Upper lobe of right lung (tissue), 1 donor: ENCODE measurements at regions not wholly inside any gene's neighbourhood (a gene's known extent, or its start where the extent isn't known, plus 50 kb on each side); places are given as distances from the start of the nearest gene placed in this dataset.

Experiments
- ATAC-seq: fragments of 200-7000 bp; cut with Tn5 transposase; one replicate; pipeline ENCODE4 v1.9.1; 2020; ENCODE audit warnings: mild to moderate bottlenecking, moderate library complexity
- DNase-seq: peaks from one replicate; pipeline ENCODE4 v3.0.0-alpha.2; 2020
- H3K27ac ChIP-seq: fragments of 200-600 bp; one replicate; pipeline ENCODE4 v1.8.0; 2022
- H3K27me3 ChIP-seq: fragments of 200-600 bp; one replicate; pipeline ENCODE4 v1.8.0; 2022; ENCODE audit warnings: mild to moderate bottlenecking
- H3K36me3 ChIP-seq: fragments of 200-600 bp; one replicate; pipeline ENCODE4 v1.8.0; 2022
- H3K4me1 ChIP-seq: fragments of 200-600 bp; one replicate; pipeline ENCODE4 v1.8.0; 2022
- H3K4me3 ChIP-seq: fragments of 200-600 bp; one replicate; pipeline ENCODE4 v1.8.0; 2022; ENCODE audit warnings: mild to moderate bottlenecking
- H3K9me3 ChIP-seq: fragments of 200-600 bp; one replicate; pipeline ENCODE4 v1.8.0; 2022
- CTCF ChIP-seq: fragments of 200-600 bp; IDR thresholded peaks from one replicate; pipeline ENCODE4 v1.8.0; 2022; ENCODE audit warnings: antibody characterized with exemption
- intact Hi-C: fragments of 100-400 bp; cut with DNase I; formaldehyde crosslinking; loops from one replicate; pipeline ENCODE4 v1.11.0; 2022
- donor health status: DM: no; HTN: yes; CAD: no; lungs with severe emphysema.

- Histone ChIP-seq H3K27ac (no peak overlapping the region), H3K36me3 (no peaks in the 10 kb centered on the region), H3K4me3 (no peak overlapping the region), H3K4me1 (no peaks in the 10 kb centered on the region), H3K27me3 (no peaks in the 10 kb centered on the region), H3K9me3 (no peaks in the 10 kb centered on the region)
- TF ChIP-seq CTCF = peak; percentile 51
- intact Hi-C loops = loop anchor here (5.0 kb wide), 1 partner anchor 229 kb away; no protein-coding TSS in a partner anchor
- DNase-seq (no peak), ATAC-seq (no peak)
Measured at GRCh38 chr1:68346188-68346808, 103.5 kb downstream of the RPE65 start.

GRCh38 chr1:68344208-68344607, 105.5 kb downstream of the RPE65 start:
- no peak for DNase-seq
- intact Hi-C loops = no loop called here
- no peaks in the 10 kb centered on the region for H3K4me1 ChIP-seq
- no peak for TF ChIP-seq CTCF
- H3K9me3 ChIP-seq = no peaks in the 10 kb centered on the region
- H3K36me3 ChIP-seq = no peaks in the 10 kb centered on the region
- no peaks in the 10 kb centered on the region for H3K27me3 ChIP-seq
- peak; percentile 45 for ATAC-seq
- H3K27ac ChIP-seq = no peak overlapping the region
- no peak overlapping the region for H3K4me3 ChIP-seq

GRCh38 chr1:68340951-68341350, 108.6 kb upstream of the WLS start:
- DNase-seq (no peak), ATAC-seq (no peak)
- intact Hi-C loops = no loop called here
- H3K9me3 ChIP-seq = no peaks in the 10 kb centered on the region
- no peaks in the 10 kb centered on the region for H3K27me3 ChIP-seq
- no peaks in the 10 kb centered on the region for H3K36me3 ChIP-seq
- no peaks in the 10 kb centered on the region for H3K4me1 ChIP-seq
- TF ChIP-seq CTCF = no peak
- H3K4me3 ChIP-seq = no peak overlapping the region
- H3K27ac ChIP-seq = no peak overlapping the region

- Histone ChIP-seq H3K4me1 (no peaks in the 10 kb centered on the region), H3K27ac (no peak overlapping the region), H3K9me3 (no peaks in the 10 kb centered on the region), H3K36me3 (no peaks in the 10 kb centered on the region), H3K27me3 (no peaks in the 10 kb centered on the region), H3K4me3 (no peak overlapping the region)
- ATAC-seq (peak; percentile 70), DNase-seq (no peak)
- TF ChIP-seq CTCF = no peak
- intact Hi-C loops = no loop called here
Measured at GRCh38 chr1:68339505-68339904, 107.2 kb upstream of the WLS start.

GRCh38 chr1:68338081-68338480, 105.8 kb upstream of the WLS start:
- no peaks in the 10 kb centered on the region for H3K9me3 ChIP-seq
- intact Hi-C loops = no loop called here
- DNase-seq (no peak), ATAC-seq (peak; percentile 81)
- no peak for TF ChIP-seq CTCF
- no peaks in the 10 kb centered on the region for H3K36me3 ChIP-seq
- no peak overlapping the region for H3K27ac ChIP-seq
- no peaks in the 10 kb centered on the region for H3K4me1 ChIP-seq
- no peak overlapping the region for H3K4me3 ChIP-seq
- H3K27me3 ChIP-seq = no peaks in the 10 kb centered on the region

GRCh38 chr1:68332041-68332440, 99.7 kb upstream of the WLS start:
- H3K4me3 ChIP-seq = no peak overlapping the region
- intact Hi-C loops = no loop called here
- no peaks in the 10 kb centered on the region for H3K27me3 ChIP-seq
- DNase-seq = no peak
- H3K36me3 ChIP-seq = no peaks in the 10 kb centered on the region
- H3K27ac ChIP-seq = no peak overlapping the region
- H3K9me3 ChIP-seq = no peaks in the 10 kb centered on the region
- ATAC-seq = no peak
- no peaks in the 10 kb centered on the region for H3K4me1 ChIP-seq
- no peak for TF ChIP-seq CTCF
